Stomach smooth muscle (tissue), 2 donors: ENCODE measurements at regions not wholly inside any gene's neighbourhood (a gene's known extent, or its start where the extent isn't known, plus 50 kb on each side); places are given as distances from the start of the nearest gene placed in this dataset.
"Not testable (repeated sequence)": the region's sequence is repeated elsewhere in the genome, so short reads cannot be mapped to it uniquely, and the experiment has no call there.

Source experiments
- H3K27ac ChIP-seq: one replicate; pipeline ENCODE4 v1.7.0; 2013; ENCODE audit warnings: mild to moderate bottlenecking, low read length, inconsistent platforms
- H3K27me3 ChIP-seq, 2 donors: one replicate each; pipeline ENCODE4 v1.7.0; 2013; ENCODE audit warnings: low read length in 2 of 2; ENCODE audit not compliant: insufficient read depth in 2 of 2, control insufficient read depth in 1 of 2
- H3K36me3 ChIP-seq, 2 donors: one replicate each; pipeline ENCODE4 v1.7.0; 2013; ENCODE audit warnings: low read length in 2 of 2; ENCODE audit not compliant: control insufficient read depth in 2 of 2, insufficient read depth in 2 of 2
- H3K4me1 ChIP-seq: one replicate; pipeline ENCODE4 v1.7.0; 2013; ENCODE audit warnings: low read length; ENCODE audit not compliant: control insufficient read depth, insufficient read depth
- H3K4me3 ChIP-seq, 2 donors: one replicate each; pipeline ENCODE4 v1.7.0; 2013; ENCODE audit warnings: low read length in 2 of 2
- H3K9ac ChIP-seq, 2 donors: one replicate each; pipeline ENCODE4 v1.7.0; 2013; ENCODE audit warnings: low read length in 2 of 2, mild to moderate bottlenecking in 1 of 2
- H3K9me3 ChIP-seq, 2 donors: one replicate each; pipeline ENCODE4 v1.7.0; 2013; ENCODE audit warnings: low read length in 2 of 2; ENCODE audit not compliant: control insufficient read depth in 2 of 2
- donor health status: healthy.
- donor health status: Pancreatic carcinoma.

DNA sequence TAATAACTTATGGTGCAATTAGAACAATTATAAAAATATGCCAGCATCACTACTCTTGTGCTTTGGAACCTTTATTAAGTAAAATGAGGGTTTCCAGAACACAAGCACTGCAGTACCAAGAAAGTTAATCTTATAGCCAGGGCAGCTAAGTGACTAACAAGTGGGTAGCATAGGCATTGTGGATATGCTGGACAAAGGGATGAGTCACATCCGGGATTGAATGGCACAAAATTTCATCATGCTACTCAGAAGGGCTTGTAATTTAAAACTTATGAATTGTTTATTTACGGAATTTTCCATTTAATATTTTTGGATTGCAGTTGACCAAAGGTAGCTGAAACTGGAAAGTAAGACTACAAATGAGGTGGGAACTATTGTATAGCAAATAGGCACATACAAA is 250.6 kb downstream of the C7orf25 start:
- Histone ChIP-seq H3K27ac (no peak overlapping the region), H3K9me3 (no peaks in the 10 kb centered on the region), H3K9ac (no peak overlapping the region), H3K4me1 (no peaks in the 10 kb centered on the region), H3K4me3 (no peak overlapping the region), H3K36me3 (no peaks in the 10 kb centered on the region), H3K27me3 (no peaks in the 10 kb centered on the region)

DNA sequence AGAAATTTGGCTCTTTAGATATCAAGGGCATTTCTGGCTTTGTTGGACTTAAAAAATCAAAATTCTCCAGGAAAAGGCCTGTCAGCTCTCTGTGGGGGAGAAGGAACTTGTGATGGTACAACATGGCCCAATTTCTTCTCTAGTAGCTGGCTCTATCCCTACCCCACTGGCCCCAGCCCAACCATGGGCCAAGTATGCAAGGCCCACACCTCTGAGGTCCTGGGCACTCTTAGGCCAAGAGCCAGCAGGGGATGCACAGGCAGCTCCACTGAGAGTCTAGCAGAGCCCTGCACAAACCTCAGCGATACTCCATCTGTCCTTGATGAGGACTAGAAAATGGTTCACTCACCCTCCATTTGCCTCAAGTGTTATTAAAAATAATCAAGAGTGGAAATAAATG is 261.2 kb downstream of the C7orf25 start:
- H3K27ac ChIP-seq, result no peak overlapping the region
- no peaks in the 10 kb centered on the region for H3K4me1 ChIP-seq
- no peaks in the 10 kb centered on the region for H3K27me3 ChIP-seq
- H3K9me3 ChIP-seq, result no peaks in the 10 kb centered on the region
- H3K9ac ChIP-seq, result no peak overlapping the region
- H3K36me3 ChIP-seq, result no peaks in the 10 kb centered on the region
- H3K4me3 ChIP-seq, result no peak overlapping the region

DNA sequence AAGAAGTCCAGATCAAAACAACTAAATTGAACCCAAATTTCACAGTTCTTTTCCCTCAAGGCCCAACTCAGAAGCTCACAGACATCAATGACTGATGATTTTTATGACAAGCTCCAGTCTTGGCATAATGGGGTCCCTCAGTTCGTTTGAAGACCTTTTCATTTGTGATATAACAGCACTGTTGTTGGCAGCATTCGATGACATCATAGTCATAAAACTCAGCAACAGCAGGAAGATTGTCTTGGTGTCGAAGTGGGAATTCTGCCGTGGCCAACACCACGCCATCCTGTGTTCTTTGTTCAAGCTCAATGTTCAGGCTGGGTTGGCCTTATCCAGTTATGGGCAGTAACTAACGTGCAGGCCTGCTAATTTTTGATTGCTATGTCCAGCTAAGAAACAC is 261.7 kb downstream of the C7orf25 start:
- Histone ChIP-seq H3K9me3 (no peaks in the 10 kb centered on the region), H3K36me3 (no peaks in the 10 kb centered on the region), H3K27me3 (no peaks in the 10 kb centered on the region), H3K27ac (no peak overlapping the region), H3K9ac (no peak overlapping the region), H3K4me3 (no peak overlapping the region), H3K4me1 (no peaks in the 10 kb centered on the region)

DNA sequence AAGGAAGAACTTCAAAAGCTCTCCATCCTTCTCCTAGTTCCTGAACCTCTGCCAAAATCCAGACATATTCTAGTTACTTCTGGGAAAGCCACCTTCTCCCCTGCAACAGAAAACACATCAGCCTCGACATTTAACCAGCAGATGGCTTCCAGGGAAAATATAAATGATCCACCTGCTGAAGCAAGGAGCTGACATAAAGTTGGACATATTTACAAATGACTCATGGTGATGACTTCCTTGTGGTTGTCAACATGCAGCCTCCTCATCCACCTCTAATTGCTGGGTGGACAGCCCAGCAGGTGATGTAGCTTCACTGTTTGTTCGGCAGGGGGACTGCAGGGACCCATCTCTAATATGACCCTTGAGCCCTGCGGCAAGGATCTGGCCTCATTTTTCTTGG is 266.0 kb downstream of the C7orf25 start:
- no peaks in the 10 kb centered on the region for H3K9me3 ChIP-seq
- H3K9ac ChIP-seq, result no peak overlapping the region
- no peaks in the 10 kb centered on the region for H3K4me1 ChIP-seq
- no peak overlapping the region for H3K4me3 ChIP-seq
- H3K36me3 ChIP-seq, result no peaks in the 10 kb centered on the region
- no peak overlapping the region for H3K27ac ChIP-seq
- no peaks in the 10 kb centered on the region for H3K27me3 ChIP-seq

DNA sequence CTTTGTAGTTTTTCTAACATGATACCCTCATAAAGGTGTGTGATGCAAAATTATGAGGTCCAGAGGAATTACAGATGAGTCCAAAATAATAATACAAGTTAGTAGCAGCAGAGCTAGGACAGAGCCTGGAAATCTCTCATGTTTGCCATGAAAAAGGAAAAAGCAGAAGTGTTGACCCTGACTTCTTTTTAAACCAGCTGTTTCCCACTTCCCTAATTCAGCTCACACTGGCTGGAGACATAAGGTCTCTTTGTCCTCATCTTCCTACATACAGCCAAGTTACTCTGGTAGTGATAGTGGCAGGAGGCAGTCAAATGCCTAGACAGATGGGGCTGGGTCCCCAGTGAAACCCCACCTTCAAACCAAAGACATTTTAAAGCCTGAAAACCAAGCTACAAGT is 269.2 kb downstream of the C7orf25 start:
- Histone ChIP-seq H3K27me3 (no peaks in the 10 kb centered on the region), H3K27ac (no peak overlapping the region), H3K4me1 (no peaks in the 10 kb centered on the region), H3K36me3 (no peaks in the 10 kb centered on the region), H3K9ac (no peak overlapping the region), H3K4me3 (no peak overlapping the region), H3K9me3 (no peaks in the 10 kb centered on the region)

DNA sequence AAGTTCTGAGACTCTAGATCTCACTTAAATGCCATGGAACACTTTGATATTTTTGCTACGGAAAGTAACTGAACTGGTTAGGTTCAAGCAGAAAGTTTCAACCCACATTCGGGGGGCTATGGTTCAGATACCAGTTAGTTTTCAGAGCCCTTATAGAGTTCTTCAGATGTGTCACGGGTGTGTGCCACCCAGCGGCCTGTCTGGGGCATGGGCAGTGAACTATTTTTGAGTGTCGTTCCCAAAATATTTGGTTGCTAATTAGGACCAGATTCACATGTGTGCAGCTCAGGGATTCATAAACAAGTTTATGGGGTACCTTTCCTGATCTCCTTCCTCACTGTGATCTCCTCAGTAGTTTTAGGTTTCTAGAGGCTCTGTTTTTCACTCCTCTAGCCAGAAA is 271.9 kb downstream of the C7orf25 start:
- H3K27ac ChIP-seq, result no peak overlapping the region
- no peaks in the 10 kb centered on the region for H3K4me1 ChIP-seq
- no peak overlapping the region for H3K9ac ChIP-seq
- no peaks in the 10 kb centered on the region for H3K27me3 ChIP-seq
- no peaks in the 10 kb centered on the region for H3K9me3 ChIP-seq
- no peak overlapping the region for H3K4me3 ChIP-seq
- no peaks in the 10 kb centered on the region for H3K36me3 ChIP-seq

DNA sequence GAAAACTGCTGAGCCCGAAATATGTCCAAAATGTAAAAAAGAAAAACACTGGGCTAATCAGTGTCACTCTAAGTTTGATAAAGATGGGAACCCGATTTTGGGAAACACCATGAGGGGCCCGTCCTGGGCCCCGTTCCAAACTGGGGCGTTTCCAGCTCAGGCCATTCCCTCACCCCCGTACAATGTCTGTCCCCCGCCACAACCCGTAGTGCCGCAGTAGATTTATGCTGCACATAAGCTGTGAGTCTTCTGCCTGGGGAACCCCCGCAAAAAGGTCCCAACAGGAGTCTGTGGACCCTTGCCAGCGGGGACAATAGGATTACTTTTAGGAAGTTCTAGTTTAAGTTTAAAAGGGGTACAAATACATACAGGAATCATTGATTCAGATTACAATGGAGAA is 275.5 kb downstream of the C7orf25 start:
- not testable (repeated sequence) for H3K9ac ChIP-seq, H3K27me3 ChIP-seq, H3K9me3 ChIP-seq, H3K4me3 ChIP-seq, H3K36me3 ChIP-seq, H3K4me1 ChIP-seq, H3K27ac ChIP-seq

DNA sequence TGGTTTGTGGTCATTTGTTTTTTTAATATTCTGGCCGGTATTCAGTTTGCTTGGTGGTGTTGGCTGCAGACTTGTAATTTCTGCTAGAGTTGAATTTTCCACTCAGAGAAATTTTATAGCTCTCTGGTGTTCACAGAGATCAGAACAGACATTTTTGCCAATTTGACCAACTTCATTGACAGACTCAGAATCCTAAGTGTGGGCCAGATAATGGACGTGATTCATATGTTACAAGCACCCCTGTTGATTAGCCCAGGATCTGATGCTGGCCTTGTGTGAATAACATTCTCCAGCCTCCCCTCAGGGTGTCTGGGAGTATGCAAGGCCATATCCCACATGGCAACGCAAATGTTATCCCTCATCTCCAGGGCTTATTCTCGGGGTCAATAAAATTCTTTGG is 283.8 kb downstream of the C7orf25 start:
- peaks cover 5% of the 10 kb centered on the region for H3K4me1 ChIP-seq
- H3K4me3 ChIP-seq, result no peak overlapping the region
- no peak overlapping the region for H3K27ac ChIP-seq
- H3K9me3 ChIP-seq, result no peaks in the 10 kb centered on the region
- H3K9ac ChIP-seq, result no peak overlapping the region
- no peaks in the 10 kb centered on the region for H3K27me3 ChIP-seq
- H3K36me3 ChIP-seq, result no peaks in the 10 kb centered on the region

DNA sequence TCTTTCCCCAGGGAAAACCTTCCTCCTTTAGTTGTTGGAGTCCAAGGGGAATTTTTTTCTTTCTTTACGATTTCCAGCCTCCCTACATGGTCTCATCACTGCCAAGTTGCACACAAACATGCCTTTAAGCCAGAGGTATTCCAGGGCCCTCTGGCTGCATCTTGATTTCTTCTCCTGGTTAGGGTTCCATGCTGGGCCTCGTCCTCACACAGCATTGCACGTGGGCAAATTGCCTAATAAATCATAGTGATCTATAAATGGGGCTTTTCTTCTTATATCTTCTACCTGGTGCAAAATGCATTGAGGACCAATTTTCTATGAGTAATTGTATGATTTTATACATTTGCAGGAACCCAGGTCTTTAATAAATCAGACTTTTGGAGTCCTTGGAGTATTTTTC is 284.2 kb downstream of the C7orf25 start:
- Histone ChIP-seq H3K27me3 (no peaks in the 10 kb centered on the region), H3K4me3 (no peak overlapping the region), H3K36me3 (no peaks in the 10 kb centered on the region), H3K9ac (no peak overlapping the region), H3K9me3 (no peaks in the 10 kb centered on the region), H3K4me1 (peaks cover 5% of the 10 kb centered on the region), H3K27ac (no peak overlapping the region)

DNA sequence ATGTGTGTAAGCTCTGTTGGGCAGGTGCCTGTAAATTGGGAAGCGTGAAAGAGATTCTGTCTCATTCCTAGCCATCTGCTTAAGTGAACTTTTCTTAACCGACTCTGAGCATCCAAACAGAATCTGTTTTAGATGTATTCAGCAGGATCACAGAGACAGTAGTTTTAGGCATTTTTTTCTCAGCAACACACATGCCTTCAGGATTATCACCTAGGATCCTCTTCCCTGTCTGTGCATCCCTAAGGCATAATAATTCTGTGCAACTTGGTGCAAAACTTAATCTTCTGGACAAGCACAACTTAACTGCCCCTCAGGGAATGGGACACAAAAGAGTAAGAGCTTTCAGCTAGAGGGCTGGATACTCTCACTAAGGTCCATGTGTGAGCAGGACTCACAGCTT is 284.8 kb downstream of the C7orf25 start:
- Histone ChIP-seq H3K27me3 (no peaks in the 10 kb centered on the region), H3K4me1 (peaks cover 5% of the 10 kb centered on the region), H3K9ac (no peak overlapping the region), H3K36me3 (no peaks in the 10 kb centered on the region), H3K9me3 (no peaks in the 10 kb centered on the region), H3K4me3 (no peak overlapping the region), H3K27ac (no peak overlapping the region)

DNA sequence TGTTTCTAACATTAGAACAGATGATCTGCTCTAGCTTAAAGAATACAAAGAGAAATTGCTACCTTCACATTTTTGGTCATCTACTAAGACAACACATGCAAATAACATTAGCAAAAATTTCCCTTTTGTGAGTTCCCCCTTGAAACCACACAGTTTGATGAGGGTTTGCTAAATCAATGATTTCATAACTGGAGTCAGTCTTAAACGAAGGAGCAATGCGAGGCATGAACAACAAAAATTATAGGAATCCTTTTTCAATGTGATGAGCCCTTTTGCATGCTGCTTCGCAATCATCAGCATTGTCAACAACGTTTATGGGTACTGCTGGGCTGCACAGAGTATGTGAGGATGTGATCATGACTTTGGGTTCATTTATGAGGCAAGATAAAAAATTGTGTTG is 286.4 kb downstream of the C7orf25 start:
- no peak overlapping the region for H3K27ac ChIP-seq

DNA sequence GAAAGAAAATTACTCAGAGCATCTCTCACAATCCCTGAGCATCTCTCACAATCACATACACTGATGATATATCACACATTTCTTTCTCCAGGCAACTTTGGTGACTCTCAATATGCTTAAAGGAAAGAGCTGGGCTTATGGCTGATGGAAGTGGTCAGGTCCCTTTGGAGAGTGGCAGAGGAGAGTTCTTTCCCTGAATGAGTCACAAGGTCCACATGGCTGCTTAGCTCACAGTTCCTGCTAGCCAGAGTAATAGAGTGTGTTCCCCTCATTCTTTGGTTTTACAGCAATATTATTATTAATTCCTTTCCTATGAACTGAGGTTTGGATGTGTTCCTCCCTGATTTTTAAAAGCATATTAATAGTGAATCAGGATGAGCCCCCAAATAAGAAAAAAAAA is 287.4 kb downstream of the C7orf25 start:
- H3K36me3 ChIP-seq, result no peaks in the 10 kb centered on the region
- H3K27me3 ChIP-seq, result no peaks in the 10 kb centered on the region
- no peak overlapping the region for H3K27ac ChIP-seq
- no peak overlapping the region for H3K9ac ChIP-seq
- no peak overlapping the region for H3K4me3 ChIP-seq
- no peaks in the 10 kb centered on the region for H3K9me3 ChIP-seq
- peaks cover 15% of the 10 kb centered on the region for H3K4me1 ChIP-seq

More for the DNA sequence above, 286.4 kb downstream of the C7orf25 start:
- Histone ChIP-seq H3K9ac (no peak overlapping the region), H3K4me3 (no peak overlapping the region), H3K9me3 (no peaks in the 10 kb centered on the region), H3K27me3 (no peaks in the 10 kb centered on the region), H3K36me3 (no peaks in the 10 kb centered on the region), H3K4me1 (peaks cover 15% of the 10 kb centered on the region)
